ENCODE measurements at regions not wholly inside any gene's neighbourhood (a gene's known extent, or its start where the extent isn't known, plus 50 kb on each side); places are given as distances from the start of the nearest gene placed in this dataset.

DNA sequence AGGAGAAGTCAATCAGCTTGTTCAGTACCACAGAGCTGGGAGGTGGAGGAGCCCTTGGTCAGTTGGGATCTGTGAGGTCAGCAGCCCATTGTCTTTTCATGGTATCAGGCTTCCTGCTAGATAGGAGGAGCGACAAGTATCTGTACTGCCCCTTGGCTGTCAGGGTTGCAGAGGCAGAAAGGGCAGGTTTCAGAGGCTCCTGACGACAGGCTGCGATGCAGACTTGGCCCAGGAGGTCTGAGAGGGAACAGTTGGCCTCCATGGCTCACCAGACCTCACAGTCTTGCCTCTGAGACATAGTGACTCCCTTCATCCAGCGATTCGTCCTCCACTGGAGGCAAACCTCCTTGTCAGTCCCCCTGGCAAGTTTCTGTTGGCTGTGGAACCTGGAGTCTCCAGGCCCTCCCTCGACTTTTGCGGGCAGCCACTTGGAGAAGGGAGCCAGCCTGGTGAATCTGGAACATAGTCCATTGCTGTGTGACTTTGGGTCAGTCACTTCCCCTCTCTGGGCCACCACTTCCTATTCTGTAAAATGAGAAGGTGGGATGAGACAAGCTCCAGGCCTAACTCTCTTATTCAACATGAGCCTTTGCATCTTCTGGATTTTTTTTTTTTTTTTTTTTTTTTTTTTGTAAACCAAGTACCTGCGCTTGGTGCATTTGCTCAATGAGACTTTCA, 177.9 kb upstream of the TLE3 start:
- WGBS, 3 donors = 91 to 94% (median 94%) methylated on average over 8 of the region's 8 CpGs
- Histone ChIP-seq H3K36me3 (no peaks in the 10 kb centered on the region), H3K27ac (no peak overlapping the region), H3K4me1 (ENCODE audit: insufficient read depth) (no peaks in the 10 kb centered on the region), H3K27me3 (no peaks in the 10 kb centered on the region), H3K9me3 (no peaks in the 10 kb centered on the region), H3K4me3 (no peak overlapping the region)
- TF ChIP-seq, protein P1, sequence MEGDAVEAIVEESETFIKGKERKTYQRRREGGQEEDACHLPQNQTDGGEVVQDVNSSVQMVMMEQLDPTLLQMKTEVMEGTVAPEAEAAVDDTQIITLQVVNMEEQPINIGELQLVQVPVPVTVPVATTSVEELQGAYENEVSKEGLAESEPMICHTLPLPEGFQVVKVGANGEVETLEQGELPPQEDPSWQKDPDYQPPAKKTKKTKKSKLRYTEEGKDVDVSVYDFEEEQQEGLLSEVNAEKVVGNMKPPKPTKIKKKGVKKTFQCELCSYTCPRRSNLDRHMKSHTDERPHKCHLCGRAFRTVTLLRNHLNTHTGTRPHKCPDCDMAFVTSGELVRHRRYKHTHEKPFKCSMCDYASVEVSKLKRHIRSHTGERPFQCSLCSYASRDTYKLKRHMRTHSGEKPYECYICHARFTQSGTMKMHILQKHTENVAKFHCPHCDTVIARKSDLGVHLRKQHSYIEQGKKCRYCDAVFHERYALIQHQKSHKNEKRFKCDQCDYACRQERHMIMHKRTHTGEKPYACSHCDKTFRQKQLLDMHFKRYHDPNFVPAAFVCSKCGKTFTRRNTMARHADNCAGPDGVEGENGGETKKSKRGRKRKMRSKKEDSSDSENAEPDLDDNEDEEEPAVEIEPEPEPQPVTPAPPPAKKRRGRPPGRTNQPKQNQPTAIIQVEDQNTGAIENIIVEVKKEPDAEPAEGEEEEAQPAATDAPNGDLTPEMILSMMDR (IDR thresholded peaks at IDR 0.05) = no peak
- TF ChIP-seq POLR2A (IDR thresholded peaks at IDR 0.05) = no peak
- TF ChIP-seq EP300 (IDR thresholded peaks at IDR 0.05) = no peak
- intact Hi-C loops (cut with DNase I) = no loop called here
- DNase-seq = peak in 1 of 5 donors; percentile 5

DNA sequence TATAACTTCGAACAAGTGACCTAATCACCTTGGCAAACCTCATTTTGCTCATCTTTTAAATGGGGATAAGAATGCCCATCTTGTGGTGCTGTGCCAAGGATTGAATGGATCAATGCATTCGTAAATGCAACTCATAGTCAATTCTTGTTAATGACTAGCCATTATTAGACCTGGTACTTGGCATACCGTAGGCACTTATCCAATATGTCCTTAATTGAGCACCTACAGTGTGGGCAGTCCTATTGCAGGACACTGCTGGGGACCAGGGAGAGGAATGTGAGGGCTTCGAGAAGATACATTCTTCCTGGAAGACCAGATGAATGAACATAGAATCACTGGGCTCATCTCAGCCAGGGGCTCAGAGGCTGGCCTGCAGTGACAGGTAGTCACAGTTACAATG, 177.2 kb upstream of the TLE3 start:
- Histone ChIP-seq H3K4me1 (ENCODE audit: insufficient read depth) (no peaks in the 10 kb centered on the region), H3K9me3 (no peaks in the 10 kb centered on the region), H3K36me3 (no peaks in the 10 kb centered on the region), H3K27ac (no peak overlapping the region), H3K4me3 (no peak overlapping the region), H3K27me3 (no peaks in the 10 kb centered on the region)
- DNase-seq = no peak
- 66 to 84% (median 82%) methylated on average over 4 of the region's 4 CpGs for WGBS, 3 donors
- TF ChIP-seq, protein P1 (IDR thresholded peaks at IDR 0.05) = no peak
- no peak for TF ChIP-seq EP300 (IDR thresholded peaks at IDR 0.05)
- no peak for TF ChIP-seq POLR2A (IDR thresholded peaks at IDR 0.05)
- intact Hi-C loops (cut with DNase I) = no loop called here

DNA sequence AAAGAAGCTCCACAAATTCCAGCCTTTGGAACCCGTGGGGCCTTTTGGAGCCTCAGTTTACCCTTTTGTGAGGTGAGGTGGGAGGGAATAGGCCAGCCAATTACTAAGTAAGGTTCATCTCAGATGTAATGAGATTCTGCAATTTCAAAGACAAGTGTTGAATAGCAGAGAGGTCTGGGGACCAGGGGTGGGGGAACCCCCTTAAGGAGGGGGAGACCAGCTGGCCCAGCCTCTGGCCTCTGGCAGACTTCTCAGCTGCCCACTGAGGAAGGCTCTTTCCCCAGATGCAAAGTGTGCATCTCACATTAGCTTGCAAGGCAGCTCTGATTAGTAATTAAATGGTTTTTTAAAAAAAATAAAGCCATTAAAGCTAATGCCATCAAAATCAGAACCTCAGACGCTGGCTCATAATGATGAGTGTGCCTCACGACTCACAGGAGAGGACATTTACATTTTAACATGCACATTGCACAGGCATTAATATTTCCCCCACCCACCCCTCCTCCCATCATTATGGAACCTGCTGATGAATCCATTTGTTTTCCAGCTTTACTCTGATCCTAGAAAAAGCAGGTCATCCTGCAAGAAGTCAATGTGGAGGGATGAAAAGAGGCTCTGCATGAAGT, 176.7 kb upstream of the TLE3 start:
- Histone ChIP-seq H3K9me3 (no peaks in the 10 kb centered on the region), H3K27me3 (no peaks in the 10 kb centered on the region), H3K4me3 (no peak overlapping the region), H3K4me1 (ENCODE audit: insufficient read depth) (no peaks in the 10 kb centered on the region), H3K27ac (no peak overlapping the region), H3K36me3 (no peaks in the 10 kb centered on the region)
- peak in 1 of 5 donors; percentile 6 for DNase-seq
- intact Hi-C loops (cut with DNase I) = no loop called here
- WGBS, 3 donors = 86 to 91% (median 86%) methylated on average over 3 of the region's 3 CpGs
- TF ChIP-seq POLR2A (IDR thresholded peaks at IDR 0.05) (no peak), EP300 (IDR thresholded peaks at IDR 0.05) (no peak)
- TF ChIP-seq, protein P1 (IDR thresholded peaks at IDR 0.05) = no peak

DNA sequence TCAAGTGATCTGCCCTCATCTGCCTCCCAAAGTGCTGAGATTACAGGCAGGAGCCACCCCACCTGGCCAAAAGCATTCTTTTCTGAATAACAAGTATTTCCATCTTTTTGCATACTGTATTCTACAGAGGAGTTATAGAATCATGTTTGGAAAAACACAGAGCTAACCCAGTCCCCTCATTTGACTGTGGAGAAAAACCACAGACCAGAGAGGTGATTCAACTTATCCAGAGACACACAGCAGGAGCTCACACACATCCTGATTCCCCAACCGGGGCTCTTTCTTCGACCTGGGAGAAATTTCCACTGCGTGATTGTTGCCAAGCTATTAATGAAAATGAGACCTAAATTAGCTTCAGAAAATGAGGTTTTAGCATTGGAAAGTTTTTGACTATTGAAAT, 176.1 kb upstream of the TLE3 start:
- Histone ChIP-seq H3K36me3 (no peaks in the 10 kb centered on the region), H3K4me1 (ENCODE audit: insufficient read depth) (no peaks in the 10 kb centered on the region), H3K27ac (no peak overlapping the region), H3K27me3 (no peaks in the 10 kb centered on the region), H3K4me3 (no peak overlapping the region), H3K9me3 (no peaks in the 10 kb centered on the region)
- DNase-seq = no peak
- intact Hi-C loops (cut with DNase I) = no loop called here
- WGBS, 3 donors = 87 to 91% (median 91%) methylated on average over 3 of the region's 3 CpGs
- TF ChIP-seq POLR2A (IDR thresholded peaks at IDR 0.05) (no peak), EP300 (IDR thresholded peaks at IDR 0.05) (no peak)
- TF ChIP-seq, protein P1 (IDR thresholded peaks at IDR 0.05) = no peak
